CD14-positive monocyte (primary cell): ENCODE measurements at regions not wholly inside any gene's neighbourhood (a gene's known extent, or its start where the extent isn't known, plus 50 kb on each side); places are given as distances from the start of the nearest gene placed in this dataset.

Experiments
- DNase-seq, 3 donors: peaks; one replicate each; pipeline ENCODE4 v3.0.0-alpha.2; 2011 to 2022
- H2AFZ ChIP-seq: 2 replicates; pipeline ENCODE4 v1.6.0; 2012; ENCODE audit warnings: mild to moderate bottlenecking, low read depth, low read length, inconsistent platforms; ENCODE audit not compliant: insufficient read depth, poor library complexity, severe bottlenecking
- H3K27ac ChIP-seq, 2 donors: 1 replicate in 1 of 2; 2 replicates in 1 of 2; pipeline ENCODE4 v1.5.1; 2012 to 2013; ENCODE audit warnings: low read length in 2 of 2, control low read depth in 1 of 2, inconsistent platforms in 1 of 2, low read depth in 1 of 2, mild to moderate bottlenecking in 1 of 2
- H3K27me3 ChIP-seq, 2 donors: one replicate each; pipeline versions ENCODE4 v1.6.0 to v1.6.1; 2011 to 2013; ENCODE audit warnings: low read length in 2 of 2; ENCODE audit not compliant: control insufficient read depth in 2 of 2, insufficient read depth in 2 of 2
- H3K36me3 ChIP-seq, 2 donors: replicated peaks in 1 of 2; 1 replicate in 1 of 2; 2 replicates in 1 of 2; pipeline versions ENCODE4 v1.5.1 to v1.6.1; 2012 to 2013; ENCODE audit warnings: low read length in 2 of 2, control low read depth in 1 of 2, inconsistent platforms in 1 of 2, mild to moderate bottlenecking in 1 of 2; ENCODE audit not compliant: insufficient read depth in 2 of 2, control insufficient read depth in 1 of 2
- H3K4me1 ChIP-seq, 2 donors: 1 replicate in 1 of 2; 2 replicates in 1 of 2; pipeline versions ENCODE4 v1.5.1 to v1.6.1; 2012 to 2013; ENCODE audit warnings: low read length in 2 of 2, control low read depth in 1 of 2, inconsistent platforms in 1 of 2, mild to moderate bottlenecking in 1 of 2, moderate library complexity in 1 of 2; ENCODE audit not compliant: insufficient read depth in 2 of 2, control insufficient read depth in 1 of 2
- H3K4me2 ChIP-seq: replicated peaks from 2 replicates; pipeline ENCODE3; 2012; ENCODE audit warnings: low read length, moderate library complexity, mild to moderate bottlenecking; ENCODE audit not compliant: poor library complexity, severe bottlenecking; ENCODE audit errors: extremely low read depth
- H3K4me3 ChIP-seq, 3 experiments: fragments of 200-600 bp in 1 of 3; sonication (generic) in 1 of 3; replicated peaks in 1 of 3; 1 replicate in 2 of 3; 2 replicates in 1 of 3; pipeline ENCODE4 v1.5.1; 2011 to 2013; ENCODE audit warnings: low read length in 3 of 3, mild to moderate bottlenecking in 3 of 3, control low read depth in 2 of 3, low read depth in 2 of 3, inconsistent platforms in 1 of 3, moderate library complexity in 1 of 3
- H3K79me2 ChIP-seq: 2 replicates; pipeline ENCODE4 v1.6.0; 2012; ENCODE audit warnings: mild to moderate bottlenecking, control low read depth, inconsistent platforms, low read length, moderate library complexity; ENCODE audit not compliant: insufficient read depth
- H3K9ac ChIP-seq: 2 replicates; pipeline ENCODE4 v1.6.0; 2017; ENCODE audit warnings: low read length, mild to moderate bottlenecking; ENCODE audit not compliant: insufficient read depth, poor library complexity, severe bottlenecking
- H3K9me3 ChIP-seq, 2 donors: replicated peaks in 1 of 2; 1 replicate in 1 of 2; 2 replicates in 1 of 2; pipeline versions ENCODE4 v1.5.1 to v1.6.1; 2012 to 2013; ENCODE audit warnings: low read length in 2 of 2, control low read depth in 1 of 2; ENCODE audit not compliant: control insufficient read depth in 1 of 2, insufficient read depth in 1 of 2
- H4K20me1 ChIP-seq: 2 replicates; pipeline ENCODE4 v1.6.0; 2012; ENCODE audit warnings: mild to moderate bottlenecking, low read length, control low read depth, moderate library complexity; ENCODE audit not compliant: insufficient read depth
- H3K27ac Mint-ChIP-seq, 7 donors: one replicate each; pipeline ENCODE4 v1.8.0; 2020; ENCODE audit warnings: mild to moderate bottlenecking in 7 of 7, mixed read lengths in 7 of 7, moderate library complexity in 6 of 7, inconsistent platforms in 2 of 7
- H3K27me3 Mint-ChIP-seq, 3 donors: one replicate each; pipeline ENCODE4 v1.8.0; 2021 to 2022; ENCODE audit warnings: low read depth in 3 of 3, mild to moderate bottlenecking in 3 of 3, mixed read lengths in 3 of 3, moderate library complexity in 3 of 3, inconsistent platforms in 1 of 3
- H3K36me3 Mint-ChIP-seq, 2 donors: one replicate each; pipeline ENCODE4 v1.8.0; 2020; ENCODE audit warnings: mixed read lengths in 2 of 2, inconsistent platforms in 1 of 2, mild to moderate bottlenecking in 1 of 2
- H3K4me1 Mint-ChIP-seq: one replicate; pipeline ENCODE4 v1.8.0; 2020; ENCODE audit warnings: mild to moderate bottlenecking, mixed read lengths
- H3K4me3 Mint-ChIP-seq, 2 donors: one replicate each; pipeline ENCODE4 v1.8.0; 2020; ENCODE audit warnings: mild to moderate bottlenecking in 2 of 2, mixed read lengths in 2 of 2, moderate library complexity in 1 of 2
- H3K9me3 Mint-ChIP-seq, 7 donors: one replicate each; pipeline ENCODE4 v1.8.0; 2020 to 2022; ENCODE audit warnings: mixed read lengths in 7 of 7, mild to moderate bottlenecking in 6 of 7, moderate library complexity in 6 of 7, inconsistent platforms in 2 of 7
- WGBS: methylation state at CpG from one replicate; pipeline ENCODE4 v1.1.5; 2013; ENCODE audit warnings: missing lambda C conversion rate; ENCODE audit not compliant: insufficient coverage; 5-methylcytosine and 5-hydroxymethylcytosine counted together
- intact Hi-C, 2 donors: fragments of 100-400 bp; cut with micrococcal nuclease; formaldehyde crosslinking; loops; one replicate each; pipeline versions ENCODE4 v1.15.0 to v1.15.1; 2023
- TF ChIP-seq, protein P1 (sequence below): fragments of 200-600 bp; IDR thresholded peaks from one replicate; pipeline ENCODE4 v1.8.0; 2022; ENCODE audit warnings: antibody characterized with exemption, mild to moderate bottlenecking

- H3K36me3 ChIP-seq: no peaks in the 10 kb centered on the region
- no peaks in the 10 kb centered on the region for H3K27me3 ChIP-seq
- no peaks in the 10 kb centered on the region for H4K20me1 ChIP-seq
- no peak overlapping the region for H3K27ac ChIP-seq
- TF ChIP-seq, protein P1, sequence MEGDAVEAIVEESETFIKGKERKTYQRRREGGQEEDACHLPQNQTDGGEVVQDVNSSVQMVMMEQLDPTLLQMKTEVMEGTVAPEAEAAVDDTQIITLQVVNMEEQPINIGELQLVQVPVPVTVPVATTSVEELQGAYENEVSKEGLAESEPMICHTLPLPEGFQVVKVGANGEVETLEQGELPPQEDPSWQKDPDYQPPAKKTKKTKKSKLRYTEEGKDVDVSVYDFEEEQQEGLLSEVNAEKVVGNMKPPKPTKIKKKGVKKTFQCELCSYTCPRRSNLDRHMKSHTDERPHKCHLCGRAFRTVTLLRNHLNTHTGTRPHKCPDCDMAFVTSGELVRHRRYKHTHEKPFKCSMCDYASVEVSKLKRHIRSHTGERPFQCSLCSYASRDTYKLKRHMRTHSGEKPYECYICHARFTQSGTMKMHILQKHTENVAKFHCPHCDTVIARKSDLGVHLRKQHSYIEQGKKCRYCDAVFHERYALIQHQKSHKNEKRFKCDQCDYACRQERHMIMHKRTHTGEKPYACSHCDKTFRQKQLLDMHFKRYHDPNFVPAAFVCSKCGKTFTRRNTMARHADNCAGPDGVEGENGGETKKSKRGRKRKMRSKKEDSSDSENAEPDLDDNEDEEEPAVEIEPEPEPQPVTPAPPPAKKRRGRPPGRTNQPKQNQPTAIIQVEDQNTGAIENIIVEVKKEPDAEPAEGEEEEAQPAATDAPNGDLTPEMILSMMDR: no peak
- no peaks in the 10 kb centered on the region for H3K79me2 ChIP-seq
- H3K4me2 ChIP-seq: no peak overlapping the region
- no peaks in the 10 kb centered on the region for H3K36me3 Mint-ChIP-seq
- no peak overlapping the region for H3K9ac ChIP-seq
- no peak overlapping the region for H2AFZ ChIP-seq
- no peak overlapping the region for H3K27ac Mint-ChIP-seq
- H3K27me3 Mint-ChIP-seq: peaks cover 0 to 1% (median under 1%) of the 10 kb centered on the region in 3 donors
- no peaks in the 10 kb centered on the region for H3K4me1 Mint-ChIP-seq
- H3K4me3 ChIP-seq: no peak overlapping the region
- H3K4me3 Mint-ChIP-seq: no peak overlapping the region
- peaks cover 0 to 4% (median 0%) of the 10 kb centered on the region in 7 donors for H3K9me3 Mint-ChIP-seq
- DNase-seq: no peak
- H3K4me1 ChIP-seq: no peaks in the 10 kb centered on the region
- intact Hi-C loops: no loop called here
- H3K9me3 ChIP-seq: no peaks in the 10 kb centered on the region
- WGBS: 100% methylated on average over 3 of the region's 7 CpGs
Measured at GRCh38 chr6:21348146-21348503, 245.4 kb upstream of the SOX4 start.

DNA sequence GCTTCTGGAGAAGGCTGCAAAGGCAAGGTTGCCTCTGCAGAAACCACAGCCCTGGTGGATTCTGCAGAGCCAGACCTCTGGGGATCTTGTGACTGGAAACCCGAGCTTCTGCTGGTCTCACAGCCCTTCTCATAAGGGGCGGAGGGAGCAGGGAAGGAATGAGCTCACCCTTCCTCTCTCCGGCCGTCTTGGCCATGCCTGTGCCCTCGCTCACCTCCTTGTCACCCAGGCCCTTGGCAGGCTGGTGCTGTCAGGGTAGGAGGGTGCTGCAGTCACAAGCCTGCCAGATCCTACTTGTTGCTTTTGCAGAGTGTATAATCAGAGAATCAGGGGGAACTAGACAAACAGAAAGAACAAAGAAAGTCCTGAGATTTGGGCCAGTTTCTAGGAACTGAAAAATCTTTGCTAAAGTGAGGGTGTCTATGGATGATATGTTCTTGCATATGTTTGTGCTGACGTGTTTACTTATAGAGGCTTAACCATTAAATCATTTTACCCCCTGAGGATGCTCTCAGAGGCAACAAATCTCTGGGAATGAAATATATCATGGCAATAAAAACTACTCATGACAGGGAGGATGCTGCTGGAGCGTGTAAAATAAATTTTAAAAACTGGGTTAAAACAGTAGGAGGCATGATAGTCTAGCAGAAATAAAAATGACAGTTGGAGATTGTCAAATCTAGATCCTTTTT lies 244.9 kb upstream of the SOX4 start:
- no peaks in the 10 kb centered on the region for H3K36me3 Mint-ChIP-seq
- TF ChIP-seq, protein P1: no peak
- Histone ChIP-seq H2AFZ (no peak overlapping the region), H3K4me2 (no peak overlapping the region), H3K4me1 (no peaks in the 10 kb centered on the region), H3K79me2 (no peaks in the 10 kb centered on the region), H3K36me3 (no peaks in the 10 kb centered on the region), H3K27me3 (no peaks in the 10 kb centered on the region), H4K20me1 (no peaks in the 10 kb centered on the region), H3K9ac (no peak overlapping the region), H3K9me3 (no peaks in the 10 kb centered on the region), H3K4me3 (no peak overlapping the region), H3K27ac (no peak overlapping the region)
- H3K4me3 Mint-ChIP-seq: no peak overlapping the region
- intact Hi-C loops: no loop called here
- H3K4me1 Mint-ChIP-seq: no peaks in the 10 kb centered on the region
- peaks cover 0 to 1% (median 0%) of the 10 kb centered on the region in 3 donors for H3K27me3 Mint-ChIP-seq
- H3K9me3 Mint-ChIP-seq: peaks cover 0 to 6% (median 0%) of the 10 kb centered on the region in 7 donors
- no peak for DNase-seq
- 83% methylated on average over 1 of the region's 7 CpGs for WGBS
- no peak overlapping the region for H3K27ac Mint-ChIP-seq
